CD4-positive, CD25-positive, alpha-beta regulatory T cell (primary cell): ENCODE measurements at regions not wholly inside any gene's neighbourhood (a gene's known extent, or its start where the extent isn't known, plus 50 kb on each side); places are given as distances from the start of the nearest gene placed in this dataset.

ENCODE experiments used
- ATAC-seq, 2 donors: fragments of 150-1000 bp; cut with Tn5 transposase; one replicate each; pipeline ENCODE4 v1.10.0; 2021; ENCODE audit warnings: low read depth in 2 of 2, moderate number of reproducible peaks in 2 of 2, moderate library complexity in 1 of 2
- DNase-seq, 3 donors: peaks; one replicate each; pipeline versions ENCODE4 v3.0.0 to v3.0.0-alpha.2; 2012 to 2022; ENCODE audit warnings: mixed read lengths in 1 of 3
- H3K27ac ChIP-seq: one replicate; pipeline ENCODE4 v1.7.0; 2013; ENCODE audit warnings: mild to moderate bottlenecking, low read length; ENCODE audit not compliant: insufficient read depth, poor library complexity, severe bottlenecking
- H3K27me3 ChIP-seq: one replicate; pipeline ENCODE4 v1.7.0; 2013; ENCODE audit warnings: low read length; ENCODE audit not compliant: control insufficient read depth, insufficient read depth
- H3K36me3 ChIP-seq: one replicate; pipeline ENCODE4 v1.7.0; 2013; ENCODE audit warnings: mild to moderate bottlenecking, low read length, moderate library complexity; ENCODE audit not compliant: control insufficient read depth, insufficient read depth
- H3K4me1 ChIP-seq: 2 replicates; pipeline ENCODE4 v1.7.0; 2013; ENCODE audit warnings: mild to moderate bottlenecking, low read length; ENCODE audit not compliant: insufficient read depth, control insufficient read depth, poor library complexity, severe bottlenecking
- H3K4me3 ChIP-seq: one replicate; pipeline ENCODE4 v1.7.0; 2013; ENCODE audit warnings: low read depth, mild to moderate bottlenecking, low read length, moderate library complexity
- H3K9me3 ChIP-seq, 2 experiments: 1 replicate in 1 of 2; 2 replicates in 1 of 2; pipeline ENCODE4 v1.7.0; 2013; ENCODE audit warnings: low read length in 2 of 2, mild to moderate bottlenecking in 1 of 2, moderate library complexity in 1 of 2; ENCODE audit not compliant: control insufficient read depth in 2 of 2
- H3K27ac Mint-ChIP-seq, 3 donors: one replicate each; pipeline ENCODE4 v1.8.0; 2020 to 2022; ENCODE audit warnings: mild to moderate bottlenecking in 3 of 3, mixed read lengths in 3 of 3, moderate library complexity in 2 of 3
- H3K27me3 Mint-ChIP-seq: one replicate; pipeline ENCODE4 v1.8.0; 2022; ENCODE audit warnings: mild to moderate bottlenecking, mixed read lengths
- H3K36me3 Mint-ChIP-seq: one replicate; pipeline ENCODE4 v1.8.0; 2020; ENCODE audit warnings: mixed read lengths
- H3K4me1 Mint-ChIP-seq, 4 donors: one replicate each; pipeline ENCODE4 v1.8.0; 2020 to 2022; ENCODE audit warnings: mixed read lengths in 4 of 4, mild to moderate bottlenecking in 1 of 4
- H3K4me3 Mint-ChIP-seq, 4 donors: one replicate each; pipeline ENCODE4 v1.8.0; 2020 to 2022; ENCODE audit warnings: mild to moderate bottlenecking in 4 of 4, mixed read lengths in 4 of 4, moderate library complexity in 3 of 4
- H3K9me3 Mint-ChIP-seq, 7 donors: one replicate each; pipeline ENCODE4 v1.8.0; 2020 to 2022; ENCODE audit warnings: mixed read lengths in 7 of 7, mild to moderate bottlenecking in 3 of 7, moderate library complexity in 2 of 7

GRCh38 chr13:81487151-81487550, 1146.2 kb upstream of the SPRY2 start:
- H3K36me3 Mint-ChIP-seq, result no peaks in the 10 kb centered on the region
- no peaks in the 10 kb centered on the region for H3K4me1 ChIP-seq
- peaks cover 0 to 11% (median 6%) of the 10 kb centered on the region in 7 donors for H3K9me3 Mint-ChIP-seq
- no peak overlapping the region for H3K4me3 ChIP-seq
- no peaks in the 10 kb centered on the region for H3K4me1 Mint-ChIP-seq
- ATAC-seq (no peak), DNase-seq (no peak)
- no peak overlapping the region for H3K27ac ChIP-seq
- H3K4me3 Mint-ChIP-seq, result no peak overlapping the region
- peaks cover 0 to 3% of the 10 kb centered on the region in 2 experiments for H3K9me3 ChIP-seq
- H3K36me3 ChIP-seq, result no peaks in the 10 kb centered on the region
- no peaks in the 10 kb centered on the region for H3K27me3 Mint-ChIP-seq
- H3K27ac Mint-ChIP-seq, result no peak overlapping the region
- H3K27me3 ChIP-seq, result no peaks in the 10 kb centered on the region

DNA sequence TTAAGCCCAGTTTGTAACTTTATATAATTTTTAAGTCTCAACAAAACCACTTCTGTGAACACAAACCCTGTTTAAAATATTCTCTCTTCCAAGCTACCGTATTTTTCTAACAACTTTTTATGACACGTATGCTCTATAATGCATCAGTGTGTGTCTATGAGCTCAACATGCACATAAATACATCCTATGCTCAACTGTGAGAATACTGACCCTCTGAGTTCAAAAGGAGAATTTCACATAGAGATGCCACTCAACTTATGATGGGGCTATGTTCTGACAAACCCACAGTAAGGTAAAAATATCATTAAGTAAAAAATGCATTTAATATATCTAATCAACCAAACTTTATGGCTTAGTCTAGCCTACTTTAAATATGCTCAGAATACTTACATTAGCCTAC, 1139.7 kb upstream of the SPRY2 start:
- Mint-ChIP-seq H3K27ac (no peak overlapping the region), H3K27me3 (no peaks in the 10 kb centered on the region), H3K36me3 (no peaks in the 10 kb centered on the region), H3K9me3 (peaks cover 3 to 19% (median 7%) of the 10 kb centered on the region in 7 donors), H3K4me1 (no peaks in the 10 kb centered on the region), H3K4me3 (no peak overlapping the region)
- no peak for DNase-seq
- no peak for ATAC-seq
- Histone ChIP-seq H3K27me3 (no peaks in the 10 kb centered on the region), H3K4me1 (no peaks in the 10 kb centered on the region), H3K36me3 (no peaks in the 10 kb centered on the region), H3K9me3 (peaks cover 0 to 3% of the 10 kb centered on the region in 2 experiments), H3K4me3 (no peak overlapping the region), H3K27ac (no peak overlapping the region)

GRCh38 chr13:81473366-81473899, 1132.5 kb upstream of the SPRY2 start:
- ATAC-seq, result no peak
- no peaks in the 10 kb centered on the region for H3K36me3 Mint-ChIP-seq

DNA sequence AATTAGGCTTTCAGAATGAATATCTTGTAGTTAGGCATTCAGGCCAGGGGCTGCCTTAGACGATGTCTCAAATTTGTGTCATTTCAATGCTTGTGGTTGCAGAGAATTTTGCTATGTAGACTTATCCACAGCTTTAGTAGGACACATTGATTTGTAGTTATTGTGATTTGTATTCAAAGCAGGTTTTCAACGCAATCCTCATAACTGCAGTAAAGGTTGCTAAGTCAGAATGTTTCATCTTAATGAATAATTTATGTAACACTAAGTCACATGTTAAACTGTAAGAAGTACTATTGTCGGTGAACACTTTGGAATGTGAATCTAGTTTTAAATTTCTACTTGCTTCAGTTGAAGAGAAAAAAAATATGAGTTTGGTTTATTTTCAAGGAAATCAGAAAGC, 1117.2 kb upstream of the SPRY2 start:
- Histone ChIP-seq H3K9me3 (no peaks in the 10 kb centered on the region), H3K4me1 (no peaks in the 10 kb centered on the region), H3K36me3 (no peaks in the 10 kb centered on the region), H3K27me3 (no peaks in the 10 kb centered on the region), H3K27ac (no peak overlapping the region), H3K4me3 (no peak overlapping the region)
- Mint-ChIP-seq H3K4me1 (peaks cover 0 to 4% (median 0%) of the 10 kb centered on the region in 4 donors), H3K36me3 (no peaks in the 10 kb centered on the region), H3K9me3 (peaks cover 0 to 22% (median 7%) of the 10 kb centered on the region in 7 donors), H3K4me3 (peak overlapping the region in 1 of 4 donors; percentile 10), H3K27me3 (no peaks in the 10 kb centered on the region), H3K27ac (no peak overlapping the region)
- ATAC-seq, result no peak
- DNase-seq, result no peak

More at GRCh38 chr13:81473366-81473899, 1132.5 kb upstream of the SPRY2 start:
- Histone ChIP-seq H3K27me3 (no peaks in the 10 kb centered on the region), H3K27ac (no peak overlapping the region), H3K9me3 (no peaks in the 10 kb centered on the region), H3K36me3 (no peaks in the 10 kb centered on the region), H3K4me1 (no peaks in the 10 kb centered on the region), H3K4me3 (no peak overlapping the region)
- Mint-ChIP-seq H3K27ac (no peak overlapping the region), H3K4me1 (no peaks in the 10 kb centered on the region), H3K27me3 (no peaks in the 10 kb centered on the region), H3K4me3 (no peak overlapping the region), H3K9me3 (peaks cover 0 to 33% (median 8%) of the 10 kb centered on the region in 7 donors)
- no peak for DNase-seq

DNA sequence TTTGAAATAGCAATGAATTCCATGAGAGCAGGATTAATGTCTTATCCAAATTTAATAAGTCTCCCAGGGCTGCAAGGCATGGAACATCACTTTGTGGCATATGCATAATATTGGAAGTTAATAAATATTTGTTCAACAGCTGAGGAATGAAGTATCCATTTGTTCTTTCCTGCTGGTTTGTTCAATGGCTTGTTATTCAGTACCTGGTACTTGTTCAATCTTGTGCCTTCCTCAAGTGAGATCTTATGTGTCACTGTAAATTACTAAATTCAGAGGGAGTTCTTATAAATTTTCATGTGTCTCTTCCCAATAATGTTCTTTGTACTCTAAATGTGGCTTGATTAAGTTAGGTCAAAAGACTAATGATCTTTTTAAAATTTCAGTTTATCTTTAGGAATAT, 1105.5 kb upstream of the SPRY2 start:
- ATAC-seq (no peak), DNase-seq (no peak)
- Histone ChIP-seq H3K4me3 (no peak overlapping the region), H3K27me3 (no peaks in the 10 kb centered on the region), H3K9me3 (peaks cover 0 to 7% of the 10 kb centered on the region in 2 experiments), H3K4me1 (no peaks in the 10 kb centered on the region), H3K27ac (no peak overlapping the region), H3K36me3 (no peaks in the 10 kb centered on the region)
- Mint-ChIP-seq H3K4me3 (no peak overlapping the region), H3K9me3 (peaks cover 3 to 30% (median 7%) of the 10 kb centered on the region in 7 donors), H3K36me3 (no peaks in the 10 kb centered on the region), H3K4me1 (no peaks in the 10 kb centered on the region), H3K27ac (no peak overlapping the region), H3K27me3 (no peaks in the 10 kb centered on the region)

GRCh38 chr13:81442904-81443303, 1102.0 kb upstream of the SPRY2 start:
- Histone ChIP-seq H3K27ac (no peak overlapping the region), H3K27me3 (no peaks in the 10 kb centered on the region), H3K4me1 (no peaks in the 10 kb centered on the region), H3K9me3 (peaks cover 0 to 7% of the 10 kb centered on the region in 2 experiments), H3K4me3 (no peak overlapping the region), H3K36me3 (no peaks in the 10 kb centered on the region)
- no peak overlapping the region for H3K4me3 Mint-ChIP-seq
- peaks cover 3 to 29% (median 10%) of the 10 kb centered on the region in 7 donors for H3K9me3 Mint-ChIP-seq
- no peaks in the 10 kb centered on the region for H3K27me3 Mint-ChIP-seq
- DNase-seq (no peak), ATAC-seq (no peak)
- H3K4me1 Mint-ChIP-seq, result no peaks in the 10 kb centered on the region
- no peaks in the 10 kb centered on the region for H3K36me3 Mint-ChIP-seq
- no peak overlapping the region for H3K27ac Mint-ChIP-seq

- Mint-ChIP-seq H3K4me3 (no peak overlapping the region), H3K9me3 (peaks cover 0 to 12% (median 3%) of the 10 kb centered on the region in 7 donors), H3K36me3 (no peaks in the 10 kb centered on the region), H3K4me1 (no peaks in the 10 kb centered on the region), H3K27me3 (no peaks in the 10 kb centered on the region), H3K27ac (no peak overlapping the region)
- Histone ChIP-seq H3K9me3 (peaks cover 0 to 2% of the 10 kb centered on the region in 2 experiments), H3K27ac (no peak overlapping the region), H3K4me3 (no peak overlapping the region), H3K36me3 (no peaks in the 10 kb centered on the region), H3K4me1 (no peaks in the 10 kb centered on the region), H3K27me3 (no peaks in the 10 kb centered on the region)
- DNase-seq (no peak), ATAC-seq (no peak)
Observed at GRCh38 chr13:81425286-81425685, 1084.4 kb upstream of the SPRY2 start.

GRCh38 chr13:81409284-81409683, 1068.4 kb upstream of the SPRY2 start:
- H3K36me3 ChIP-seq, result no peaks in the 10 kb centered on the region
- H3K9me3 ChIP-seq, result peaks cover 0 to 4% of the 10 kb centered on the region in 2 experiments
- Mint-ChIP-seq H3K27ac (no peak overlapping the region), H3K9me3 (peaks cover 1 to 19% (median 9%) of the 10 kb centered on the region in 7 donors), H3K36me3 (peaks cover 4% of the 10 kb centered on the region), H3K4me1 (no peaks in the 10 kb centered on the region), H3K27me3 (no peaks in the 10 kb centered on the region), H3K4me3 (no peak overlapping the region)
- no peaks in the 10 kb centered on the region for H3K27me3 ChIP-seq
- H3K4me1 ChIP-seq, result no peaks in the 10 kb centered on the region
- DNase-seq (no peak), ATAC-seq (no peak)
- H3K4me3 ChIP-seq, result no peak overlapping the region
- H3K27ac ChIP-seq, result no peak overlapping the region
